GM19324 (cell line): ENCODE measurements at regions not wholly inside any gene's neighbourhood (a gene's known extent, or its start where the extent isn't known, plus 50 kb on each side); places are given as distances from the start of the nearest gene placed in this dataset.

ENCODE experiments used
- ATAC-seq: cut with Tn5 transposase; IDR thresholded peaks from one replicate; pipeline ENCODE4 v1.9.1; 2021; ENCODE audit warnings: mild to moderate bottlenecking, moderate library complexity; ENCODE audit not compliant: unreplicated experiment, low FRiP score

DNA sequence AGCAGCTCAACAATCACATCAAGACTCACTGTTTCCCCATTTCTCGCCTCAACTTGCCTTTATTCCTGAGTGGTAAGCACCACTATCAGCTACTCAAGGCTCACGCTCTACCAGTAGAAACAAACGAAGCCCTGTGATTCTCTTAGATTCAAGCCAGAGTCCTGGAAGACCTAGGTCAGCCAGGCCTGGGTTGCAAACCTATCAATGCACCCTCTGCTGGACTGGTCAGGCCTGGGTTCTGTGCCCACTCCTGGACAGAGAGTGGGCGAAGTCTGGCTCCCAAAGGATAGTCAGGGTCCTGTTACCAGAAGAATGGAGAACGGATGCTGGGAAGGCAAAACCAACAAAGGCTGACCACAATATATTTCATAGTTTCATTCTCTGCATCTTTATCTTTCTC lies 308.4 kb downstream of the SHQ1 start:
- ATAC-seq, result no peak

GRCh38 chr3:72538070-72538745 lies 310.0 kb downstream of the SHQ1 start:
- no peak for ATAC-seq

- ATAC-seq, result no peak
These were observed 310.8 kb downstream of the SHQ1 start for GRCh38 chr3:72537448-72537847.

DNA sequence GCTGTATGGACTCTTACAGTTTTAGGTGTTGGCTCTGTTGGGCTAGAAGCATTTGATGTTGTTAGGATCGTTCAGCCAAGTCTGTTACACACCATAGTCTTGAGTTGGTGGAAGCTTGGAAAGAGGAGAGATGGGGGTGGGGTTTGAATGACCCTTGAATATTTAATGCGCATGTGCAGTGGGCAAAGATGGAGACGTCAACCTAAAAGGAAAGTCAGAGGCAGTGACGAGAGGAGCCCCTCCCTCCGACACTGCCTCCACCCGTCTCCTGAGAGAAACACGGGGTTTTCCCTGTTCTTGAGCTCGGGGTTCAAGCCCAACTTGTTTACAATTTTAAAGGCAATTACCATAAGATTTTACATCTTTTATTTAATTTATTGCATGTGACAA lies 311.4 kb downstream of the SHQ1 start:
- no peak for ATAC-seq

GRCh38 chr3:72536206-72536877 lies 311.9 kb downstream of the SHQ1 start:
- no peak for ATAC-seq

DNA sequence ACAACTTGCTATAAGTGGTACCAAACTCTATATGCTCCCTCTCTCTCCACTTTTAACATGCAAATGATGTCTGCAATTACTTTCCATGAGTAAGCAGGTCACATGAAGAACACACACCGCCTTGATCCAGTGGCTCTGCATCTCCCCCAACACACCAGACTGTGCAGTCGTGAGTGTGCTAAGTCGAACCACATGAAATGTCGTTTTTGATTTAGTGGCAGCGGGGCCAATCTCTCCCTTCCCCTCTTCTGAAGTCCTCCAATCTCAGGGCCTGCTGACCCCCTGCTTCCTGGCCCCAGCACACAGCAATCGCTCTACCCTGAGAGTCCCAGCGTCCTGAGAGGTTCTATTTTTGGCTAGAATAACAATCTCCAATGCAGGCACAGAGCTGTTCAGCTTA lies 312.5 kb downstream of the SHQ1 start:
- no peak for ATAC-seq

- no peak for ATAC-seq
These were observed 314.4 kb downstream of the SHQ1 start for GRCh38 chr3:72533591-72534473.

- ATAC-seq, result no peak
These were observed 317.8 kb downstream of the SHQ1 start for GRCh38 chr3:72530426-72530825.

GRCh38 chr3:72529081-72529480 lies 319.2 kb downstream of the SHQ1 start:
- no peak for ATAC-seq

DNA sequence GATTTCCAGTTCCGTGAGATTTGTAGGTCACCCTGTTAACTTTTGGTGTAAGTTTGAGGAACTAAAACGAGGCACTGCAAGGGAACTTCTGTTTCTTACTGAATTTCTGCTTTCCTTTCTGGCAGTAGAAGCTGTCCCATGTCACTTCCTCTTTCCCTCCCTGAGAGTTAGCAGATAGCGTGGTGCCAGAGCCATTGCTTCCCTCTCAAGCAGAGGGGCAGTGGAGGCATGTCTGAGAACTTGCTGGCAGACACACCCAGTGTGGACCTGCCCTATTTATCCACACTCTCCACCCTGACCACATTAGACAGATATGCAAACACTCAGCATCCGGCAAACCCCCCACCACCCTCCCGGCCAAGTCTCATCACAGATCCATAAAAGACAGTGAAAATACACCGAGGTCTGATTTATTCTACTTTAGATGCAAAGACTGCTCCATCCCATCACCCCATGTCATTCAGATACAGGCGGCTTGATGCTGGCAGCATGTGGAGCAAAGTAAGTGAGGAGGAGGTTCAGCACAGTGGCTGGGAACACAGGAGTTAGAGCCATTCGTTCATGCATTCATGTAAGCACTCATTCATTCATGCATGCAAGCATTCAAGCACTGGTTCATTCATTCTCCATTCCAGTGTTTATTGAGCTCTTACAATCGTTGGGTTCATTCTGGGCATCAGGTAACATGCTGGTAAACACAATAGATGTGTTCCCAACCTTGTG lies 324.7 kb downstream of the SHQ1 start:
- ATAC-seq, result peak; percentile 77

- ATAC-seq, result no peak
These were observed 327.4 kb downstream of the SHQ1 start for GRCh38 chr3:72520690-72521308.

DNA sequence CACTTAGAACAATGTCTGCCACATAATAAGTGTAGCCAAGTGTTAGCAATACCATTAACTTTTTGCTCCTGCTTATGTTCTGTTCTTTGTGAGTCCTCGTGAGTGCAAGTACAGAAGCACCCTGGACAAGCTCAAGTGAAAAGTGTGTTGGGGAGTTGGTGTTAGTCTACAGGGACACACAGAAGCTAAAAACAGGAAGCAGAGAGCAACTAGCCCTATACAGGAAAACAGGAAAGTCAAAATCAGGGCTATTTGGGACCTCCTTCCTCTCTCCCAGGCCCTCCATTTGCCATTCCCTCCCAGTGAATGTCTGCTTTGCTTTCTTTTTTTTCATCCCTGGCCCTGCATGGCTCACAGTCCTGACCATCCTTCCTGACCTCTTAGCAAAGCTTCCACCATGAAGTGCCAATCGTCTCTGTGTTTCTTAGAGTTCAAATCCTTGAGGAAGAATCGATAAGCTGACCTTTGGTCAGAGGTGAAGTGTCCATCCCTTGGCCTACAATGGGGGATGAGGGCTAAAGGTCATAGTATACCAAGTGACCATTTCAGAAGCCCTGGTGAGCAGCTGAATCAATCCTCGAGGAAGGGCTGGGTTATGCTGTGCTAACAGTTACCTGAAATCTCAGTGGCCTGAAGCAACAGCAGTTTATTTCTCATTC lies 328.2 kb downstream of the SHQ1 start:
- ATAC-seq, result no peak

- ATAC-seq, result no peak
These were observed 330.3 kb downstream of the SHQ1 start for GRCh38 chr3:72517921-72518424.

DNA sequence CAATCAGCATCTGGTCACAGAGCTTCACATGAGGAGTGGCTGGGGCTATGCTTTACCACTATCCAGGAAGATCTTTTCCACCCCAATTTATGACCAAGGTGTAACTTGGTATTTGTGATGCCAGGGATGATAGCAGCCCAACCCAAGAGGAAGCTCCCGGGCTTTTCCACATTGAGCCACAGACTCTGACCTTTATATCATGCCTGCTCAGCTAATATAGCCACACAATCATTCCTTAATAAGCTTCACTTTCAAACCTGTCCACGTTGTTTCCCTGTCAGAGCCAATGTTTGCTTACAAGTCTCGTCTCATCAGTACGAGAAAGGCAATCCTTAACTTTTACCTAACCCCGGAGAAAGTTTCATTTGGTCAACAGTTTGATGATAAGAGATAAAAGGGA lies 330.9 kb downstream of the SHQ1 start:
- ATAC-seq, result no peak

GRCh38 chr3:72516361-72516760 lies 331.9 kb downstream of the SHQ1 start:
- no peak for ATAC-seq

DNA sequence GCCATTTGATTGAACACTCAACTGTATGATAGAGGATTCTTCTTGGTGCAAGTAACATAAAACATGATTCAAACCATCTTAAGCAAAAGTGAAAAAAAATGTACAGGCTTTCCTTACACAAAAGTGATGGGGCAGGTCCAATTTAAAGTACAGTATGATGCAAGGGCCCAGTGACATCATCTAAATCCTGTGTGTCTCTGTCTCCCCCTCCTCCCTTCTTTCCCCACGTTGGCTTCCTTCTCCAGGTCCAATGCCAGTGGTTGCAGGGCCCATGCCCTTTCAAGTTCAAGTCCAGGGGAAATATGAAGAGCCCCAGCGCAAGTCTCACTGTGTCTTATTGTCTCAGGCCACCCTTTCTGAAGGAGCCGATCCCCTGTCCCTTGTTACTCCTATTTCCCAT lies 332.3 kb downstream of the SHQ1 start:
- ATAC-seq, result no peak

DNA sequence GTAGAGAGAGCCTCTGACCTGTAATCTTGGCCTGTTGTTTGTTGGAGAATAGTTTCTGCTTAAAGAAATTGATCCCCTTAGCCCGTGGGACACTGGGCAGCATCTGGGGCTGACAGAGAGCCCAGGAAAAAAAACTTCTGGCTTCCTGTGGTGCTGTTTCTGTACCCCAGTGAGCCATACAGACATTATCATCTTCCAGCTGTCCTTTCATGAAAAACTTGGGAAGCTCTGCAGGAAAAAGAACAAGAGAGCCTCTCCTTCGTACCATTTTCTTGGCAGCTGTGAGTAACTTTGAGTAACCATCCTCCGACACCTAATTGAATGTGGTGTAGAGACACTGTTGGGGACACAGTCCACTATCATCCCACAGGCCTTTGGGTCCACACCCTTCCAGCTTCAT lies 333.0 kb downstream of the SHQ1 start:
- no peak for ATAC-seq

GRCh38 chr3:72510247-72510646 lies 338.0 kb downstream of the SHQ1 start:
- no peak for ATAC-seq

GRCh38 chr3:72505539-72506405 lies 342.5 kb downstream of the SHQ1 start:
- no peak for ATAC-seq
